ENCODE measurements at regions not wholly inside any gene's neighbourhood (a gene's known extent, or its start where the extent isn't known, plus 50 kb on each side); places are given as distances from the start of the nearest gene placed in this dataset.

DNA sequence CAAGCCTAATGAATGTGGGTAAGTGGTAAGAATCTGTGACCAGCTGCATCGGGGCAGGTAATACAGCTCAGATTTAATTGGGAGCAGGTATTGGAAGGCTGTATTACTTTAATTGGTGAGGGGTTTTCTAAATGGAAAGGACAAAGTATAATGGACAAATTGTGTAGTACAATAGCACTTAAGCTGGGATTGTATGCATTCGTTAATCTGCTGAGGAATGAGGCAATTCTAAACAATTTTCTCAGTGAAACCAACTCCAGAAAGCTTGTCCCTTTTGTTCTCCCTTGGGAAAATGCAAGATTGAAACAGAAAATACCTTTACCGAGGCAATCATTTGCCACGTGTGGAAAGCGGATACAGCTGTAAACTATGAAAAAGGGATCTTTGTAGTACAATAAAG lies 801.6 kb upstream of the POU3F3 start:
- no peak overlapping the region for H3K4me2 ChIP-seq (ENCODE audit: low read depth, low read length)

DNA sequence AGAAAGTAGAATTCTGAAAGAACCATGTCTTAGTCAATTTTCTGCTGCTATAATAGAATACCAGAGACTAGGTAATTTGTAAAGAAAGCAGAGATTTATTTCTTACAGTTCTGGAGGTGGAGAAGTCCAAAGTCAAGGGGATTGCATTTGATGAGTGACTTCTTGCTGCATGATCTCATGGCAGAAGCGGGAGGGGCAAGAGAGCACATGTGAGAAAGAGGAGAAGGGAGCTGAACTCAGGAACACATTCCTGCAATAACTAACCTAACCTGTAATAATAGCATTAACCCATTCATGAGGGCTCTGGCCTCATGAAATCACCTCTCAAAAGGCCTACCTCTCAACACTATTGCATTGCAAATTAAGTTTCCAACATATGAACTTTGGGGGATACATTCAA lies 797.5 kb upstream of the POU3F3 start:
- ChIA-PET POLR2A (no interaction called here), CTCF (ENCODE audit: low intra/inter-chr PET ratio, low total read pairs) (no interaction called here)
- no peak for DNase-seq (ENCODE audit: low spot score)
- H3K4me3 ChIP-seq (replicated peaks in 1 of 3; ENCODE audit: insufficient read depth in 1 of 3, low read depth in 2 of 3, low read length in 3 of 3) = no peak overlapping the region
- no peak for ATAC-seq
- H3K4me1 ChIP-seq (ENCODE audit: insufficient read depth, low read length) = no peaks in the 10 kb centered on the region
- H2AFZ ChIP-seq (ENCODE audit: low read length) = no peak overlapping the region
- H3K4me2 ChIP-seq (ENCODE audit: low read depth, low read length) = no peak overlapping the region
- no peaks in the 10 kb centered on the region for H3K79me2 ChIP-seq (ENCODE audit: insufficient read depth, low read length)
- H3K36me3 ChIP-seq (replicated peaks in 1 of 2; ENCODE audit: control insufficient read depth in 1 of 2, insufficient read depth in 2 of 2, low read length in 2 of 2) = no peaks in the 10 kb centered on the region
- 4% methylated on average over 1 of the region's 1 CpG for WGBS (ENCODE audit: low lambda C conversion rate)
- H3K27ac ChIP-seq (ENCODE audit: extremely low read length, insufficient read depth, low read length) = no peak overlapping the region
- FAIRE-seq = no peak
- H3K9me3 ChIP-seq (ENCODE audit: low read length) = no peaks in the 10 kb centered on the region
- BruUV-seq (replicated peaks) = no TSS peak
- no peaks in the 10 kb centered on the region for H3K27me3 ChIP-seq (ENCODE audit: control insufficient read depth in 1 of 2, insufficient read depth in 2 of 2, low read length in 2 of 2)
- in situ Hi-C loops (cut with HindIII; ENCODE audit: extremely low pct_ligation_motif_present, low pct_unique_long_range_greater_than_20kb) (no loop called here), intact Hi-C loops (cut with micrococcal nuclease; ENCODE audit: unreplicated experiment) (no loop called here)
- no peaks in the 10 kb centered on the region for H4K20me1 ChIP-seq (ENCODE audit: insufficient read depth, low read length)
- H3K9ac ChIP-seq (ENCODE audit: insufficient read depth, low read depth, low read length) = no peak overlapping the region
- TF ChIP-seq MED13 (CRISPR knock-in tag; IDR thresholded peaks at IDR 0.05) (no peak), FOXM1 (CRISPR knock-in tag; IDR thresholded peaks at IDR 0.05) (no peak)

More for the DNA sequence above, 801.6 kb upstream of the POU3F3 start:
- no peaks in the 10 kb centered on the region for H3K4me1 ChIP-seq (ENCODE audit: insufficient read depth, low read length)
- H2AFZ ChIP-seq (ENCODE audit: low read length) = no peak overlapping the region
- no peak for FAIRE-seq
- no peaks in the 10 kb centered on the region for H4K20me1 ChIP-seq (ENCODE audit: insufficient read depth, low read length)
- no peak for DNase-seq (ENCODE audit: low spot score)
- ChIA-PET POLR2A (no interaction called here), CTCF (ENCODE audit: low intra/inter-chr PET ratio, low total read pairs) (no interaction called here)
- no peaks in the 10 kb centered on the region for H3K9me3 ChIP-seq (ENCODE audit: low read length)
- H3K4me3 ChIP-seq (replicated peaks in 1 of 3; ENCODE audit: insufficient read depth in 1 of 3, low read depth in 2 of 3, low read length in 3 of 3) = no peak overlapping the region
- TF ChIP-seq ZNF782 (CRISPR knock-in tag; IDR thresholded peaks at IDR 0.05; ENCODE audit: borderline replicate concordance) (no peak), CCAR2 (optimal IDR thresholded peaks at IDR 0.05; ENCODE audit: low read depth, low read length) (no peak), ZNF557 (CRISPR knock-in tag; IDR thresholded peaks at IDR 0.05) (no peak), ZNF333 (CRISPR knock-in tag; IDR thresholded peaks at IDR 0.05; ENCODE audit: borderline replicate concordance) (no peak), HNRNPL (IDR thresholded peaks at IDR 0.05; ENCODE audit: low read depth, low read length) (no peak)
- TF ChIP-seq, protein P1, sequence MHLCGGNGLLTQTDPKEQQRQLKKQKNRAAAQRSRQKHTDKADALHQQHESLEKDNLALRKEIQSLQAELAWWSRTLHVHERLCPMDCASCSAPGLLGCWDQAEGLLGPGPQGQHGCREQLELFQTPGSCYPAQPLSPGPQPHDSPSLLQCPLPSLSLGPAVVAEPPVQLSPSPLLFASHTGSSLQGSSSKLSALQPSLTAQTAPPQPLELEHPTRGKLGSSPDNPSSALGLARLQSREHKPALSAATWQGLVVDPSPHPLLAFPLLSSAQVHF (CRISPR knock-in tag; IDR thresholded peaks at IDR 0.05) = no peak
- BruUV-seq (replicated peaks) = no TSS peak
- no peaks in the 10 kb centered on the region for H3K79me2 ChIP-seq (ENCODE audit: insufficient read depth, low read length)
- no peaks in the 10 kb centered on the region for H3K36me3 ChIP-seq (replicated peaks in 1 of 2; ENCODE audit: control insufficient read depth in 1 of 2, insufficient read depth in 2 of 2, low read length in 2 of 2)
- no peak overlapping the region for H3K27ac ChIP-seq (ENCODE audit: extremely low read length, insufficient read depth, low read length)
- in situ Hi-C loops (cut with HindIII; ENCODE audit: extremely low pct_ligation_motif_present, low pct_unique_long_range_greater_than_20kb) = no loop called here
- H3K27me3 ChIP-seq (ENCODE audit: control insufficient read depth in 1 of 2, insufficient read depth in 2 of 2, low read length in 2 of 2) = no peaks in the 10 kb centered on the region
- no peak overlapping the region for H3K9ac ChIP-seq (ENCODE audit: insufficient read depth, low read depth, low read length)
- intact Hi-C loops (cut with micrococcal nuclease; ENCODE audit: unreplicated experiment) = no loop called here
- WGBS (ENCODE audit: low lambda C conversion rate) = 14% methylated on average over 5 of the region's 5 CpGs
- ATAC-seq = no peak

Measured in HepG2 (cell line).